ENCODE measurements at regions not wholly inside any gene's neighbourhood (a gene's known extent, or its start where the extent isn't known, plus 50 kb on each side); places are given as distances from the start of the nearest gene placed in this dataset.
"Not testable (repeated sequence)": the region's sequence is repeated elsewhere in the genome, so short reads cannot be mapped to it uniquely, and the experiment has no call there.

DNA sequence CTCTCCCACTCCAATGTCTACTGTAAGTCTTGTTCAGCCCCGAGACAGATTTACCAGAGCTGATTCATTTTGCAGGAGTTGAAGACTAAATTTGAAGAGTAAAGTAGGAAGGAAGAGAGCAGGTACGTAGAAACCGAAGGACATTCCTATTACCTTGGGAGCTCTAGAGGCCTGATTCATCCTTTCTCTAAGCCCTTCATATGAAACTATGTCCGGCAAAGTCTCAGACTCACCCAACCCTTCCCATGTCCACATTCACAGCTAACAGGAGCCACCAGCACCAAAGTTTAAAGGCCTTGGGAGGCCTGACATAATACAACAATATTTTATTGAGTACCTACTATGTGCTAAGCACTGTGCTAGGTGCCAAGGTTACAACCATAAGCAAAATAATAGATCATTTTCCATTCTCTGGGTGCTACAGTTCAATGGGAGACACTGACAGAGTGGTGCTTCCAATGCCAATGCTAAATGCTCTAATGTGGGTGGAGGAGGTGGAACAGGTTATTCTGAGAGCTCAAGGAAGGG lies 86.6 kb downstream of the PHLDA1 start:
- TF ChIP-seq EZH2 (IDR thresholded peaks at IDR 0.05; ENCODE audit: low read length, missing control alignments) = no peak
- TF ChIP-seq, protein P1, sequence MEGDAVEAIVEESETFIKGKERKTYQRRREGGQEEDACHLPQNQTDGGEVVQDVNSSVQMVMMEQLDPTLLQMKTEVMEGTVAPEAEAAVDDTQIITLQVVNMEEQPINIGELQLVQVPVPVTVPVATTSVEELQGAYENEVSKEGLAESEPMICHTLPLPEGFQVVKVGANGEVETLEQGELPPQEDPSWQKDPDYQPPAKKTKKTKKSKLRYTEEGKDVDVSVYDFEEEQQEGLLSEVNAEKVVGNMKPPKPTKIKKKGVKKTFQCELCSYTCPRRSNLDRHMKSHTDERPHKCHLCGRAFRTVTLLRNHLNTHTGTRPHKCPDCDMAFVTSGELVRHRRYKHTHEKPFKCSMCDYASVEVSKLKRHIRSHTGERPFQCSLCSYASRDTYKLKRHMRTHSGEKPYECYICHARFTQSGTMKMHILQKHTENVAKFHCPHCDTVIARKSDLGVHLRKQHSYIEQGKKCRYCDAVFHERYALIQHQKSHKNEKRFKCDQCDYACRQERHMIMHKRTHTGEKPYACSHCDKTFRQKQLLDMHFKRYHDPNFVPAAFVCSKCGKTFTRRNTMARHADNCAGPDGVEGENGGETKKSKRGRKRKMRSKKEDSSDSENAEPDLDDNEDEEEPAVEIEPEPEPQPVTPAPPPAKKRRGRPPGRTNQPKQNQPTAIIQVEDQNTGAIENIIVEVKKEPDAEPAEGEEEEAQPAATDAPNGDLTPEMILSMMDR (conservative IDR thresholded peaks at IDR 0.05 in 1 of 2, IDR thresholded peaks at IDR 0.05 in 1 of 2; ENCODE audit: low read depth in 1 of 2, low read length in 2 of 2) = no peak
- Histone ChIP-seq H3K4me2 (ENCODE audit: extremely low read depth, insufficient read depth, low read length) (no peak overlapping the region), H3K4me1 (ENCODE audit: control insufficient read depth, extremely low read depth, insufficient read depth, low read length) (peaks cover 5% of the 10 kb centered on the region), H2AFZ (ENCODE audit: low read length) (no peak overlapping the region), H3K9me3 (ENCODE audit: control insufficient read depth, insufficient read depth, low read depth, low read length) (no peaks in the 10 kb centered on the region), H3K79me2 (ENCODE audit: control insufficient read depth, insufficient read depth, low read length) (no peaks in the 10 kb centered on the region), H3K27me3 (ENCODE audit: control insufficient read depth, insufficient read depth, low read length) (no peaks in the 10 kb centered on the region), H3K27ac (ENCODE audit: insufficient read depth, low read length) (peak overlapping the region; percentile 68), H3K4me3 (replicated peaks in 1 of 4; ENCODE audit: control extremely low read depth in 1 of 4, insufficient read depth in 1 of 4, low read depth in 3 of 4, low read length in 4 of 4) (no peak overlapping the region), H3K36me3 (ENCODE audit: control insufficient read depth, insufficient read depth, low read length) (no peaks in the 10 kb centered on the region), H3K9ac (ENCODE audit: insufficient read depth, low read length) (no peak overlapping the region), H4K20me1 (ENCODE audit: control insufficient read depth, extremely low read depth, insufficient read depth, low read length) (no peaks in the 10 kb centered on the region)
- no peak for DNase-seq (ENCODE audit: low read depth in 2 of 2)

DNA sequence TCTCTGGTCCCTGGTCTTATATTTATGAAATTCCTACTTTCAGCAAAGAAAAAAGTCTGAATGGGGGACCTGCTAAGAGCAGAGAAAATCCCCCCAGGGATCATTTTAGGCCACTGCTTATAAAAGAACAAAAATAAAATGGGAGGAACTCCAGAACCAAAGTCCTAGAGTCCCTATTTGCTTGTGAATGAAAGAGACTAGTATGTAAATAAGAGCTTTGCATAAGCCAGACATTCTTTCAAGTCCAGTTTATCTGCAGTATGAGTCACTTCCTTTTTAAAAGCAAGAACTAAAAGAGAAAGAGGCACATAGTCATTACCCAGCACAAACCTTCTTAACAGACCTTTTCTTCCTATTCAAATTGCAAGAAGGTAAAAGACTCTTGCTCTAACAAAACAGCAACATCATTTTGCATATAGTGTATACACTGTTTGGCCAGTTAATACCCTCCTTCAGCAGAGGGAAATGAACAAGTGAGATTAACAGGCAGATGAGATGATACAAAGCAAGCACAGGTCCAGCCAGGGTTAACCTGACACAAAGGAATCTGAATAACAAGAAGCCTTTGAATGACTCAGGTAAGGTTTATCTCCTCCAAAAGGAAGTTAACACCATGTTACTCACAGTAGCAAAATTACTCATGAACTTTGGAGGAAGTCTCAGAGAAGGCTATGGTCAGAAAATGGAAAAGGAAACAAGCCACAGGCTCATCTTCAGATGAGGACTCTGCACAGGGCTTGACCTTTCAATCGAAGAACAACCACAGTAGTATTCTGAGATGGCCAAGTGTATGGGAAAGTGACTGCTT lies 87.3 kb downstream of the PHLDA1 start:
- Histone ChIP-seq H3K79me2 (ENCODE audit: control insufficient read depth, insufficient read depth, low read length) (no peaks in the 10 kb centered on the region), H3K4me1 (ENCODE audit: control insufficient read depth, extremely low read depth, insufficient read depth, low read length) (peaks cover 7% of the 10 kb centered on the region), H3K36me3 (ENCODE audit: control insufficient read depth, insufficient read depth, low read length) (no peaks in the 10 kb centered on the region), H3K27me3 (ENCODE audit: control insufficient read depth, insufficient read depth, low read length) (no peaks in the 10 kb centered on the region), H4K20me1 (ENCODE audit: control insufficient read depth, extremely low read depth, insufficient read depth, low read length) (no peaks in the 10 kb centered on the region), H3K9me3 (ENCODE audit: control insufficient read depth, insufficient read depth, low read depth, low read length) (no peaks in the 10 kb centered on the region), H3K27ac (ENCODE audit: insufficient read depth, low read length) (peak overlapping the region; percentile 68), H2AFZ (ENCODE audit: low read length) (no peak overlapping the region), H3K9ac (ENCODE audit: insufficient read depth, low read length) (no peak overlapping the region), H3K4me2 (ENCODE audit: extremely low read depth, insufficient read depth, low read length) (no peak overlapping the region), H3K4me3 (replicated peaks in 1 of 4; ENCODE audit: control extremely low read depth in 1 of 4, insufficient read depth in 1 of 4, low read depth in 3 of 4, low read length in 4 of 4) (no peak overlapping the region)
- DNase-seq (ENCODE audit: low read depth in 2 of 2) = peak; percentile 88 to 97
- TF ChIP-seq, protein P1 (conservative IDR thresholded peaks at IDR 0.05 in 1 of 2, IDR thresholded peaks at IDR 0.05 in 1 of 2; ENCODE audit: low read depth in 1 of 2, low read length in 2 of 2) = no peak
- TF ChIP-seq EZH2 (IDR thresholded peaks at IDR 0.05; ENCODE audit: low read length, missing control alignments) = no peak

DNA sequence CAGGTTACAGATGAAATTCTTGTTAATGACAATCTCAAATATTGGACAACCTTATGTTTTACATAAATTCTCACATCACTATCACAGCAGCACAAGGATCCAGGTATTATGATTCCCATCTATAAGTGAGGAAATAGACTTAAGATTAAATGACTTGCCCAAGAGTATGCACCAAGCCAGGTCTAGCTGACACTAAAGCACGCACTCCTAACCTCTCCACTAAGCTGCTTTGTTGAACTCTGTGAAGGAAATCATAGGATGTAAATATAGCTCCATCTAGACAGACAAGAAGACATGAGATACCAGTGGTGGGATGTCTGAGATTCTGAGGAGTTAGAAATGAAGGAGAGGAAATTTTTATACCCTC lies 87.9 kb downstream of the PHLDA1 start:
- no peak for TF ChIP-seq EZH2 (IDR thresholded peaks at IDR 0.05; ENCODE audit: low read length, missing control alignments)
- TF ChIP-seq, protein P1 (conservative IDR thresholded peaks at IDR 0.05 in 1 of 2, IDR thresholded peaks at IDR 0.05 in 1 of 2; ENCODE audit: low read depth in 1 of 2, low read length in 2 of 2) = no peak
- Histone ChIP-seq H3K27ac (ENCODE audit: insufficient read depth, low read length) (peak overlapping the region; percentile 39), H3K4me1 (ENCODE audit: control insufficient read depth, extremely low read depth, insufficient read depth, low read length) (peaks cover 12% of the 10 kb centered on the region), H3K27me3 (ENCODE audit: control insufficient read depth, insufficient read depth, low read length) (no peaks in the 10 kb centered on the region), H3K36me3 (ENCODE audit: control insufficient read depth, insufficient read depth, low read length) (no peaks in the 10 kb centered on the region), H3K79me2 (ENCODE audit: control insufficient read depth, insufficient read depth, low read length) (no peaks in the 10 kb centered on the region), H3K4me2 (ENCODE audit: extremely low read depth, insufficient read depth, low read length) (no peak overlapping the region), H3K4me3 (replicated peaks in 1 of 4; ENCODE audit: control extremely low read depth in 1 of 4, insufficient read depth in 1 of 4, low read depth in 3 of 4, low read length in 4 of 4) (no peak overlapping the region), H2AFZ (ENCODE audit: low read length) (no peak overlapping the region), H4K20me1 (ENCODE audit: control insufficient read depth, extremely low read depth, insufficient read depth, low read length) (no peaks in the 10 kb centered on the region), H3K9me3 (ENCODE audit: control insufficient read depth, insufficient read depth, low read depth, low read length) (no peaks in the 10 kb centered on the region), H3K9ac (ENCODE audit: insufficient read depth, low read length) (no peak overlapping the region)
- DNase-seq (ENCODE audit: low read depth in 2 of 2) = no peak

DNA sequence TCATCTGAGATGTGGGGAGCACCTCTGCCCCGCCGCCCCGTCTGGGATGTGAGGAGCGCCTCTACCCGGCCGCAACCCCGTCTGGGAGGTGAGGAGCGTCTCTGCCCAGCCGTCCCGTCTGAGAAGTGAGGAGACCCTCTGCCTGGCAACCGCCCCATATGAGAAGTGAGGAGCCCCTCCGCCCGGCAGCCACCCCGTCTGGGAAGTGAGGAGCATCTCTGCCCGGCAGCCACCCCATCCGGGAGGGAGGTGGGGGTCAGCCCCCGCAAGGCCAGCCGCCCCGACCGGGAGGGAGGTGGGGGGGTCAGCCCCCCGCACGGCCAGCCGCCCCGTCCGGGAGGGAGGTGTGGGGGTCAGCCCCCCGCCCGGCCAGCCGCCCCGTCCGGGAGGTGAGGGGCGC lies 89.9 kb downstream of the PHLDA1 start:
- H2AFZ ChIP-seq (ENCODE audit: low read length); H3K9me3 ChIP-seq (ENCODE audit: control insufficient read depth, insufficient read depth, low read depth, low read length); H3K4me3 ChIP-seq (replicated peaks in 1 of 4; ENCODE audit: control extremely low read depth in 1 of 4, insufficient read depth in 1 of 4, low read depth in 3 of 4, low read length in 4 of 4); H3K27me3 ChIP-seq (ENCODE audit: control insufficient read depth, insufficient read depth, low read length); H4K20me1 ChIP-seq (ENCODE audit: control insufficient read depth, extremely low read depth, insufficient read depth, low read length); H3K4me2 ChIP-seq (ENCODE audit: extremely low read depth, insufficient read depth, low read length); H3K79me2 ChIP-seq (ENCODE audit: control insufficient read depth, insufficient read depth, low read length); H3K27ac ChIP-seq (ENCODE audit: insufficient read depth, low read length); H3K36me3 ChIP-seq (ENCODE audit: control insufficient read depth, insufficient read depth, low read length); DNase-seq (ENCODE audit: low read depth in 2 of 2); H3K9ac ChIP-seq (ENCODE audit: insufficient read depth, low read length): not testable (repeated sequence)
- peaks cover 12% of the 10 kb centered on the region for H3K4me1 ChIP-seq (ENCODE audit: control insufficient read depth, extremely low read depth, insufficient read depth, low read length)
